NCI-H2227 (cell line): ENCODE measurements at regions not wholly inside any gene's neighbourhood (a gene's known extent, or its start where the extent isn't known, plus 50 kb on each side); places are given as distances from the start of the nearest gene placed in this dataset.

Experiments used
- DNase-seq: peaks from one replicate; lab custom pipeline; 2025; ENCODE audit not compliant: unreplicated experiment; lab: John Stamatoyannopoulos, UW

GRCh38 chr2:21281384-21281783 is 157.6 kb downstream of the TDRD15 start:
- no peak for DNase-seq

GRCh38 chr2:21281791-21282514 is 158.2 kb downstream of the TDRD15 start:
- DNase-seq: peak; percentile 40

DNA sequence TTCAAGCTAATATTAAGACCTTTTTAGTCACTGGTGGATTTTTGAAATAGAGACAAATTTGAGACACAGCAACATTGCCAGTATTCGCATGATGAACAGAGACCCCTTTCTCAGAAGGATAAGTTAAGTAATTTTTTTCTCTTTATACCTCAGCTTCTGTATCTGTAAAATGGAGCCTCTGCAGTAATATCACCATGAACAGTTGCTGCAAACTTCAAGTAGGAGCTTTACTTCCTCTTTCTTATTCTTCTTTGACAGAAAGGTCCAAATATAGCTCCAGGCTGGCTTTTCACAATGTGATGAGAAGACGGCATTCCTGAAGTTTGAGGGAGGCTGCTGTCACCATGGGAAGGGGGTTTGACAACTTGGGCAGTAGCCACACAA is 158.7 kb downstream of the TDRD15 start:
- no peak for DNase-seq

GRCh38 chr2:21288299-21288698 is 164.5 kb downstream of the TDRD15 start:
- DNase-seq: no peak

DNA sequence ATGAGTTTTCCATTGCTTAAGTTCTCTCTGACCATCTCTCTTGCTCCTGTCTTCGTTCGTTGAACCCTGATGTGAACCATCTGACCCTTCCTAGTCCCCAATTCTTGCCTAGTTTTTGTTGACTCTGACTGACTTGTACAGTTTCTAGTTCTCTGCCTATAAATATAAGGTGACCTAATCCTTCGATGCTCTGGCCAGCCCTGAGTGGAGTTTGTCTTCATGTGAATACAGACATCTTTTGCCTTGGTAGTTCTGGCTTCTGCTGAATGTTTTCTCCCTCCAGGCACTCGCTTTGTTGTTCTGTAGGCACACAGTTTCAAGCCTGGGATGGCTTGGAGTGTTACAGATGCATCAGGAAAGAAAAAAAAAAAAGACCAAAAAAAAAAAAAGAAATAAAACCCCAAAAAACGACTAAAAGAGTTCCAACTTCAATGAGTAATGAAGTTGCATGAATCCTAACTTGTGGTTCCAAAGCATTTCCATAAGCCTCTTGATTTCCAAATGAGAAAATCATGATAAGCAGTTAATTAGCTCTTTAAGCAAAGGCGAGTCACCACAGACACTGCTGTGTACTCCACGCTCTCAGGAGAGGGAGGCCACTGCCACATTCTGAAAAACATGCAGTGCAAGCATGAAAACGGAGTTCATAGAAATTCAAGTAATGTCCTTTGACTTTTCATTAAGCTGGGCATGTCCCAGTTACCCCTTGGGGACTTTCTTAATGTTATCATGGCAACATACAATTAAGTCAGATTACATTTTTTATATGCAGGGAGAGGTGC is 165.2 kb downstream of the TDRD15 start:
- no peak for DNase-seq

DNA sequence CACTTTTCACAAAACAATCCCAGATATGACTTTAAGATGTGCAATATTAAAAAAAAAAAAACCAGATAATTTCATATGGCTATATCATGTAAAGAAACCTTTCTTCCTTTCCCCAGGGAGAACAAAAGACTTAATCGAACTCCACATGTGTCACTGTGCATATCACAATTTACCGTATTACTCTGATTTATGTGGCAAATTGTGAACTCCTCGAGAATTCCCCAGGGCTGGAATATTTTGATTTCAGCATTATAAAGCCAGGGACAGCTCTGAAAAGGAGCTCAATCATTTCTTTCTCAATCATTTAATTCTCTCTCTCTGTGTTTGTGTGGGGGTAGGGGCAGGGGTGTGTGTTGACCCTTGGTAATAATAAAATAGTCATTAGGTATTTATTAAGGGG is 165.8 kb downstream of the TDRD15 start:
- no peak for DNase-seq

GRCh38 chr2:21289989-21290388 is 166.2 kb downstream of the TDRD15 start:
- no peak for DNase-seq

DNA sequence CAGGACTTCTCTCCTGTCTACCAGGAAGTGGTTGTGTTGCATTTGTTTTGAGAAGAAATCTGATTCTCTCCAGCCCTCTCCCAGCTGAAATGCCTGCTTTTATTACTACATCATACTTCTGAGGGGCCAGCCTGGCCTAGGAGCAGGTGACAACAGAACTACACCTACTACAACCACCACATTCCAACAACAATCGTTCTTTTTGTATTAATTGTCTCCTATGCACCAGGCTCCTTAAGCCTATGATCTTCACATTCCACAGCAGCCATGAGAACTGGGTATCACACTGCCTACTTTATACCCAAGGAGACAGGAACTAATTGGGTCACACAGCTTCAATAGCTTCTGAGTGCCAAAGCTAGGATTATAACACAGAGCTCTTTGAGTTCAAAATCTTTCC is 167.7 kb downstream of the TDRD15 start:
- DNase-seq: no peak

GRCh38 chr2:21294446-21294845 is 170.7 kb downstream of the TDRD15 start:
- DNase-seq: no peak

DNA sequence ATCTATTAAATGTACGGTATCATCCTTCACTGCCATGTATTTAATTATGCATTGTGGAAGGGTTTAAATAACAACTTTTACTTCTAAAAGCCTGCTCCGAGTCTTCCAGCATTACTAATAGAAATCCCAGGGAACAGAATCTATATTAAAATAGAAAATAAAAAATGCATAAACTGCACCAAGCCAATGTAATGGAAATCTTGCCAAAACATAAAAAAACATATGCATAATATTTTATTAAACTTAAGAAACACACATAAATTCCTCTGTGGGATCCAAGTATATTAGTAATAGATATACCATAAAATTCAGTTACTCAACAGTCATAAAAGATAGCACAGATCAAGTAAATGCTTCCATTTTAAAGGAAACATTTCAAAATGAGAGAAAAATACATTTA is 175.6 kb downstream of the TDRD15 start:
- no peak for DNase-seq

- DNase-seq: no peak
Observed at GRCh38 chr2:21301871-21302455, 178.2 kb downstream of the TDRD15 start.

DNA sequence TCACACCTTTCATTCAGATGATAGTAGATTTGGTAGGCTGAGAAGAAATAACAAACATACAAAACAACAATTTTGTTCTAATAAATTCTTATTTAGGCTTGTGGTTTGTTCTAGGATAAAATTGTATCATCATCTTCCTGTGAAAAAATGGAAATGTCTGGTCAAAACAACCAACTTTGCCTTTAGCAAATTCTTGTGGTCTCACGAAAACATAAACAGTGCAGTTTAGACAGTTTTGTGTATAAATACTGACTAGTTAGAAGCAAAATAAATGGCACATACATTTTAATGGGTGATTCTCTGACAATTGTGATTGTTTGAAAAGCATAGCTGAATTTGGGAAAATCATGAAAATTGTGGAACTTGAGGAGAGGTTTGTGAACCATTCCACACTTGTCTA is 180.1 kb downstream of the TDRD15 start:
- no peak for DNase-seq

GRCh38 chr2:21305581-21305980 is 181.8 kb downstream of the TDRD15 start:
- DNase-seq: no peak

DNA sequence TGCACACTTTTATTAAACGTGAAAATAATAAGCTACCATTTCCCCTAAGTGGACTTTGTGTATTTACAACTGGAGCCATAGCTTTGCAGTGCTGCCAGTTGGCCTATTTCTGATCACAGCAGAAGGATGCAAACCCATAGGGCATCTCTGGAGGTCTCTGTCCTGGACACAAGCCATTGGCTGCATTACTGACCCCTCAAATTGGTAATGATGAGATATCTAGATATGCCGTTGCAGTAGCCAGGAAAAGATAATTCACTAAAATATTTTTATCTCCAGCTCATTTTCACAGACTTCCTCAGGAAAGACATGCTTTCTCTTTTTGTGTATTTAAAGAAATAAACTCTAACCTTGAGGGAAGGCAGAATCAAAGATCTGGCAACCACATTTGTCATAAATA is 182.5 kb downstream of the TDRD15 start:
- no peak for DNase-seq

DNA sequence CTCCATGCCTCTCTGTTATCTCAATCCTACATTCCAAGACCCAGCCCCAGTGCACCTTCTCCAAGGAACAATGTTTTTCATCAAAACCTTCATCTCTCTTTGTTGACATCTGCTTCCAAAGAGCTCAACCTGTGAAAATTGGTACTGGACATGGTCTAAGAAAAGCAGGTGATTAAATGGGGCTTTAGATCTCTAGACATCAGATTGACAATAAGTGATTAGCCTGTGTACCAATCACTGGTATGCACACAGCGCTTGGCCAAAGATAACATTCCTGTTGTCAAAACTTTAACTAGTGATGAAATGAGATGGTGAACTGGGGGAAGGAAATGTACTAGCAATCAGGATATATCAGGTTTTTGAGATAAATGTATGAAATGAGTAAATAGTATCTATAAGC is 183.3 kb downstream of the TDRD15 start:
- no peak for DNase-seq

DNA sequence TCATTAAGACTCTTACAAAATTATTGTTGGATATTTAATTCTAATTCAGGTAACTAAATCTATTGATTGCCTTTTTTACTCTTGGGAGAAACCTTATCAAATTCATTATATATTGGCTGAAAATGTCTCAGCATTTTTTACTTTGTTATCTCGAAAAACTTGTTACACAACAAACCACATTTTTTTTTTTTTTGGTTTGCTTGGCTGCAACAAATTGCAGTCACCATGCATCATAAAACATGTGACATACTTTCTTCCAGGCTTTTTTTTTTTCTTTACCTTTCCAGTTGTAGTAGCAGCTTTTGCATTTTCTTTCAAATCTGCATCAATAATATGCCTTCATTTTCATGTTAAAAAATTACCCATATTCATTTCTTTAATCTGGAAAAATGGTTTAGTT is 186.7 kb downstream of the TDRD15 start:
- no peak for DNase-seq

GRCh38 chr2:21314322-21314835 is 190.6 kb downstream of the TDRD15 start:
- DNase-seq: no peak

DNA sequence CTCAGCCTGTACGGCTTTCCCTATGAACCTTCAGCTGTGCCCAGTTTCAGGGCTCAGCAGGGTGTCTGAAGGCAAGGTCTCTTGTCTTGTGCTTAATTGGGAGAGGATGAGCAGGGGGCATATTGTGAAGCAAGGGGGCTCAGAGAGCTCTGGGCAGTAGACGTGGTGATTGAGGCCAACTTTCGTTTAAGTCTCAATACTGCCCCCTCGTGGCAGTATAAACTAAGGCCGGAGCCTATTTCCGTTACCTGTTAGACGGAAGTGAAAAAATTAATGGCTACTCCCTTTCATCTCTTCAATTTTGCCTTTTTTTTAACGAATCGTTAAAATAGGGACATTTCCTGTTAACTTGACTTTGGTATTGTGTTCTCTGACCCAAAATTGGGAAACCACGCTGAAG is 193.4 kb downstream of the TDRD15 start:
- DNase-seq: peak; percentile 33

DNA sequence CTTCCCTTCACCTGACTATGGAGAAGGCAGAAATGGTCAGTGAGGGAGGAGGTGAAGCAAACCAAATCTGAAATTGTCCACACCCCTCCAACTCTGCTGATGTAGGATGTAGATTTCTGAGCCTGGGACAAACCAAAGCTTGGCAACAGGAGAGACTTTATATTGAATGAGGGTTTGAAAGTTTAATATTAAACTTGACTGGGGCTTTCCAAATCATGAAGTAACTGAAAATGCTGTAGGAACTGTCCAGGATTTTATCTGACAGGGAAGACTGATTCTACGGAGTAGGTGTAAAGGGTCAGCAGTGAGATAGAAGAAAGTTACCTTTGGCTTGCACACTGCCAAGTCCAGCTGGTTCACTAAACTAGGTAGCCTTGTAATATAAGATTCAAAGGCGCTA is 194.5 kb downstream of the TDRD15 start:
- DNase-seq: no peak

DNA sequence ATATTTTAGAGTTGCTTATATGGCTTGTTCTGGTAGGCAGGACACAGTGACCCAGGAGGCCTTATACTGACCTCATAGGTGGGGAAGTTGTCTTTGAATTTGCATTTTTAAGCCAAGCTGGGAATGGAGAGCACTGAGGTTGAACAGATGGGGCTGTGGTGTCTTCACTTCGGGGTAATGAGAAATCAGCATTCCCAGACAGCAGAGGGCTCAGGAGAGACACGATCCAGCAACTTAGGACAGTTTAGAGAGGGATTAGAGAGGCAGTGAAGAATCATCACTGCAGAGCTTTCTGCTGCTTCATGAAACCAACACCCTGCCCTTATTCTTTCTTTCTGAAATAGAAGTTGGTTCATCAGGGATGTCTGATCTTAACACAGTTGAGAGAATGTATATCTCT is 202.4 kb downstream of the TDRD15 start:
- DNase-seq: no peak

- no peak for DNase-seq
Observed at GRCh38 chr2:21328177-21328576, 204.4 kb downstream of the TDRD15 start.

DNA sequence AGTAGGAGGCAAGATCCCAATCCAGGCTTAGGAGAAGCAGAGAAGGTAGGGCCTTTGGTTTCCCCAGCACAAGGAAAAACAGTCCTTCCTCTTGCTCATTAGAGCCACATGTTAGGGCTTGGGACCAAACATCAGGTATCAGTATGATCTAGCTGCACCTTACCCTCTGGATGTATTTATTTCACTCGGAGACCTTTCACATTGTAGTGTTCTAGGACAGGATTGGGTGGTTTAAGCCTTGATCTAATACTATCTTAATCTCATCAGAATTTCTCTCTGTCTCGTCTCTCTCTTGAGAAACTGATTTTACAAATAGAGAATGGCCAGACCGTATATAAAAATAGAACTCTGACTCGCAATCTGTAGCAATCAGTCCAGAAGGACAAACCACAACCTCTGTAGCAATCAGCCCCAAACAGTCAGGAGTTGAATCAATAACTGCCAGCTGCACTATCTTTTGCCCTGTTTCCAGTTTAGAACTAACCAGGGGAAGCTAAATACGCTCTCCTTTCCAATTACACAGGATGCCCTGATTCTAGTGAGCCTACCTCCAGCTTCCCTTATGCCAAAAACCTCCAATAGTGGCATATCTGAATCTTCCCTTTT is 207.1 kb downstream of the TDRD15 start:
- DNase-seq: no peak
